T-cell (primary cell): ENCODE measurements at regions not wholly inside any gene's neighbourhood (a gene's known extent, or its start where the extent isn't known, plus 50 kb on each side); places are given as distances from the start of the nearest gene placed in this dataset.

Experiments
- ATAC-seq, 4 experiments: fragments of 200-7000 bp in 3 of 4; fragments of 150-1000 bp in 1 of 4; cut with Tn5 transposase; replicated peaks in 1 of 4; 1 replicate in 3 of 4; 2 replicates in 1 of 4; pipeline ENCODE4 v1.10.0; 2021; ENCODE audit warnings: moderate library complexity in 3 of 4, mild to moderate bottlenecking in 2 of 4, moderate number of reproducible peaks in 1 of 4
- CTCF ChIA-PET, 2 donors: fragments of 300-600 bp; sonication (Branson Sonifier 250); formaldehyde crosslinking; loops; one replicate each; lab custom pipeline; 2022; ENCODE audit warnings: antibody characterized with exemption in 2 of 2; lab: Charles Lee
- POLR2A ChIA-PET, 2 donors: fragments of 300-600 bp; sonication (Branson Sonifier 250); formaldehyde crosslinking; loops; one replicate each; lab custom pipeline; 2022; ENCODE audit warnings: antibody characterized with exemption in 2 of 2; lab: Charles Lee
- DNase-seq, 35 experiments: peaks; one replicate each; pipeline versions ENCODE4 v3.0.0 to v3.0.0-alpha.2; 2013 to 2023
- H3K27ac ChIP-seq: one replicate; pipeline ENCODE4 v1.5.1; 2013; ENCODE audit warnings: low read length
- H3K27me3 ChIP-seq, 2 experiments: replicated peaks in 1 of 2; 1 replicate in 1 of 2; 2 replicates in 1 of 2; pipeline versions ENCODE4 v1.6.1 to v1.7.0; 2013; ENCODE audit warnings: low read length in 1 of 2, mixed read lengths in 1 of 2; ENCODE audit not compliant: control insufficient read depth in 2 of 2, insufficient read depth in 2 of 2; ENCODE audit errors: extremely low read depth in 1 of 2
- H3K36me3 ChIP-seq, 2 donors: 1 replicate in 1 of 2; 2 replicates in 1 of 2; pipeline versions ENCODE4 v1.6.1 to v1.7.0; 2013; ENCODE audit warnings: low read length in 1 of 2; ENCODE audit not compliant: control insufficient read depth in 2 of 2, insufficient read depth in 1 of 2; ENCODE audit errors: extremely low read depth in 1 of 2
- H3K4me1 ChIP-seq, 2 experiments: 1 replicate in 1 of 2; 2 replicates in 1 of 2; pipeline versions ENCODE4 v1.6.1 to v1.7.0; 2013; ENCODE audit warnings: low read length in 2 of 2, mixed read lengths in 1 of 2; ENCODE audit not compliant: insufficient read depth in 2 of 2, control insufficient read depth in 1 of 2; ENCODE audit errors: extremely low read depth in 1 of 2
- H3K4me3 ChIP-seq, 2 donors: 1 replicate in 1 of 2; 2 replicates in 1 of 2; pipeline versions ENCODE4 v1.5.1 to v1.7.0; 2013; ENCODE audit warnings: mild to moderate bottlenecking in 2 of 2, low read length in 1 of 2, moderate library complexity in 1 of 2; ENCODE audit not compliant: control insufficient read depth in 1 of 2; ENCODE audit errors: extremely low read depth in 1 of 2
- H3K9me3 ChIP-seq: 2 replicates; pipeline ENCODE4 v1.7.0; 2013
- H3K27ac Mint-ChIP-seq, 2 donors: one replicate each; pipeline ENCODE4 v1.8.0; 2020 to 2021; ENCODE audit warnings: mild to moderate bottlenecking in 2 of 2, mixed read lengths in 2 of 2
- H3K27me3 Mint-ChIP-seq, 2 donors: one replicate each; pipeline ENCODE4 v1.8.0; 2021 to 2022; ENCODE audit warnings: mixed read lengths in 2 of 2
- H3K36me3 Mint-ChIP-seq: one replicate; pipeline ENCODE4 v1.8.0; 2021; ENCODE audit warnings: mixed read lengths
- H3K4me1 Mint-ChIP-seq, 3 donors: one replicate each; pipeline ENCODE4 v1.8.0; 2020 to 2022; ENCODE audit warnings: mixed read lengths in 3 of 3, mild to moderate bottlenecking in 1 of 3
- H3K4me3 Mint-ChIP-seq, 3 donors: one replicate each; pipeline ENCODE4 v1.8.0; 2020 to 2022; ENCODE audit warnings: mild to moderate bottlenecking in 3 of 3, mixed read lengths in 3 of 3, moderate library complexity in 3 of 3
- H3K9me3 Mint-ChIP-seq, 3 donors: one replicate each; pipeline ENCODE4 v1.8.0; 2020 to 2022; ENCODE audit warnings: mixed read lengths in 3 of 3
- WGBS: methylation state at CpG from one replicate; pipeline ENCODE4 v1.1.5; 2013; ENCODE audit warnings: missing lambda C conversion rate; ENCODE audit not compliant: insufficient coverage; 5-methylcytosine and 5-hydroxymethylcytosine counted together

DNA sequence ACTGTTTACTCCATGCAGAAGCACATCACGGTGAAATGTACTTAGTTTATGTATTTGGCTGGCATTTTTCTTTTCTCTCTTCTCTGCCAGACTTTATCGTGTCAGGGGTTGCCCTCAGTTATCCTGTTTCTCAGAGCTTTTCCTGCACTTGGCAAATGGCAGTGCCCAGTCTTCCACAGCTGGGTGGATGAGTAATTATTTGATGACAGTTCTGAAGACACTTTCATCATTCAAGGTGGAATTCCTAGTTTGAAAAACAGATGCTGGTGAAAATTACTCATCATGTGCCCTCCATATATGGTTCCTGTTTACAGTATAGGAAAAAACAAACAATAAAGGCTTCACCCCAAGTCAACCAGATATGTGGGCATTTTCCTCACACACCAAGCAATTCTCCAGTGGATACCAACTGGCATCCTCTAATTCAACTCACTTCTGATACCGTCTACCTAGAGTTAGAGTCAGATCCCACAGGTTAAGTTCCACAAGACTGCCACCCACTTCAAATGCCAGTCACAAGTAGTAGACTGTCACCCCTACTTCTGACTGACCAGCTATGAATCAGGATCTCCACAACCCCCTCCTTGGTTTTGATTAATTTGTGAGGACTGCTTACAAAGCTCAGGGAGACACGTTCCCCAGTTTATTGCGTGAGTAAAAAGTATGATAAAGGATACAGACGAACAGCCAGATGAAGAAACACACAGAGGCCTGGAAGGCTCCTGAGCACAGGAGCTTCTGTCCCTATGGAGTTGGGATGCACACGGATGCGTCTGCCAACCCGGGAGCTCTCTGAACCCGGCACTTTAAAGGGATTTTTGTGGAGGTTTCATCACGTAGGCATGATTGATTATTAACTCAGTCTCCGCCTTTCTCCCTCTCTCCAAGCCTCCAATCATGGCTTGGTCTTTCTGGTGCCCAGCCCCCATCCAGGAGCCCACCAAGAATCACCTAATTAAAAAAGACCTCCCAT lies 72.9 kb downstream of the CLDN34 start:
- ATAC-seq: no peak

DNA sequence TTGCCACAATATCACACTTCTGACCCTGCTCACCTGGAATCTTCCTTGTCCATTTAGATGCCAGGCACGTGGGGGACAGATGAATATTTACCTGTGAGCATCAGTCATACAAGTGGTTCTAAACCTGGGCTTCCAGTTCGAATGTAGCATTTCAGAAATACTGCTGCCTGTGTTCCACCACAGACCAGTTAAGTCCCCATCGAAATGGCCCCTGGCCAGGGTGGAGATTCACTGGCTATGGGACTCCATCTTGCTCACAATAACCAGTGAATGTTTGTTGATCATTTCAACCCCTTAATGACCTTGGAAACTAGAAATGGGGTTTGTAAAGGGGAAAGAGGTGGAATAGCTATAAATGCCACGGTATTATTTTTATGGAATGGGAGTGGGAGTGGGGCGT lies 73.8 kb downstream of the CLDN34 start:
- ChIA-PET POLR2A (no interaction called here), CTCF (interaction anchor here in 1 of 2 donors (0.6 kb wide), 1 partner anchor 140 kb away, joined by 3 read pairs; no protein-coding TSS in a partner anchor)
- Histone ChIP-seq H3K9me3 (no peaks in the 10 kb centered on the region), H3K27me3 (no peaks in the 10 kb centered on the region), H3K4me1 (no peaks in the 10 kb centered on the region), H3K36me3 (no peaks in the 10 kb centered on the region), H3K27ac (no peak overlapping the region), H3K4me3 (no peak overlapping the region)
- Mint-ChIP-seq H3K4me1 (peaks cover 0 to 7% (median 0%) of the 10 kb centered on the region in 3 donors), H3K27me3 (no peaks in the 10 kb centered on the region), H3K27ac (no peak overlapping the region), H3K36me3 (peaks cover 5% of the 10 kb centered on the region), H3K4me3 (no peak overlapping the region), H3K9me3 (no peaks in the 10 kb centered on the region)
- no peak for DNase-seq
- no peak for ATAC-seq
- WGBS: 100% methylated on average over 1 of the region's 5 CpGs

More for the DNA sequence above, 72.9 kb downstream of the CLDN34 start:
- DNase-seq: no peak
- H3K9me3 Mint-ChIP-seq: no peaks in the 10 kb centered on the region
- Histone ChIP-seq H3K27ac (no peak overlapping the region), H3K36me3 (no peaks in the 10 kb centered on the region), H3K9me3 (no peaks in the 10 kb centered on the region), H3K4me1 (no peaks in the 10 kb centered on the region), H3K4me3 (no peak overlapping the region), H3K27me3 (no peaks in the 10 kb centered on the region)
- no peak overlapping the region for H3K4me3 Mint-ChIP-seq
- H3K36me3 Mint-ChIP-seq: peaks cover 5% of the 10 kb centered on the region
- ChIA-PET CTCF (no interaction called here), POLR2A (no interaction called here)
- no peaks in the 10 kb centered on the region for H3K27me3 Mint-ChIP-seq
- H3K27ac Mint-ChIP-seq: no peak overlapping the region
- H3K4me1 Mint-ChIP-seq: peaks cover 0 to 7% (median 0%) of the 10 kb centered on the region in 3 donors
- no CpG with 5 or more reads among the region's 12 CpGs for WGBS

DNA sequence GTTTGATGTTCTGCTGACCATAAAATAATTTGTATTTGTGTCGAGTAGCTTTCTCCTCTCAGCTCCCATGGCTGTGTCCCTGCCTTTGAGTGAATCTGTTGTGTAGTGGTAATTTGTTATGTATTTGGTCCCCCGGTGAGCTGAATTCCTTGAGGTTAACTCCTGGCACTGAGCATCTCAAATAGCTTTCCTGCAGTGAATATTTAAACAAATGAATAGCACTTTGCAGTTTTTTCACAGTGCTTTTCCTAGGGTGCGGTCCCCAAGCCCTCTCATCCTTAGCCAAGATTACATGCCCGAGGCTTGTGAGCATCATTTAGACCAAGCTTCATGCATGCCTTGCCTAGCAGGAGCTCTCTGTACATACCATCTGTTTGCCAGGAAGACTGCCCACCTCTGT lies 74.2 kb downstream of the CLDN34 start:
- Histone ChIP-seq H3K4me3 (no peak overlapping the region), H3K27ac (no peak overlapping the region), H3K4me1 (no peaks in the 10 kb centered on the region), H3K27me3 (no peaks in the 10 kb centered on the region), H3K36me3 (no peaks in the 10 kb centered on the region), H3K9me3 (no peaks in the 10 kb centered on the region)
- Mint-ChIP-seq H3K4me3 (no peak overlapping the region), H3K9me3 (no peaks in the 10 kb centered on the region), H3K36me3 (peaks cover 4% of the 10 kb centered on the region), H3K27ac (no peak overlapping the region), H3K4me1 (peaks cover 0 to 5% (median 0%) of the 10 kb centered on the region in 3 donors), H3K27me3 (no peaks in the 10 kb centered on the region)
- ChIA-PET POLR2A (no interaction called here), CTCF (interaction anchor here (0.6 kb wide), 2 partner anchors 29 to 141 kb away, joined by 3 read pairs; no protein-coding TSS in a partner anchor)
- 100% methylated on average over 2 of the region's 4 CpGs for WGBS
- DNase-seq (no peak), ATAC-seq (no peak)

DNA sequence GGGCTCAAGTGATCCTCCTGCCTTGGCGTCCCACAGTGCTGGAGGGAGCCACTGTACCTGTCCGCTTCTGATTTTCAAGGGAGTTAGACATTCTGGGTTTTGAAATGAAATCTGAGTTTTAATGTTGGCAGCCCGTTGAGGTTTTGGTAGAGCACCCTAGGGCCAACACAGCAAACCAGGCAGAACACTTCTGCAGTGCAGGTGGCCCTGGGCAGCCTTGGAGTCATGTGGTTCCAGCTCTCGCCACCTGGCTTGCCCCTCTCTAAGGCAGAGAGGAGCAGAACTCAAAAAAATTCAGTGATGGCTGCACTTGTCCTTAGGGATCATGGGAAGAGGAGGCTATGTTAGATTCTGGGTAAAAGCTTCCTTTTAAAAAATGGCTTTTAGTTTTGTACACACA lies 74.9 kb downstream of the CLDN34 start:
- no peak overlapping the region for H3K27ac Mint-ChIP-seq
- DNase-seq (no peak), ATAC-seq (no peak)
- H3K4me1 Mint-ChIP-seq: peaks cover 0 to 5% (median 0%) of the 10 kb centered on the region in 3 donors
- no peaks in the 10 kb centered on the region for H3K36me3 ChIP-seq
- H3K4me1 ChIP-seq: no peaks in the 10 kb centered on the region
- H3K4me3 Mint-ChIP-seq: no peak overlapping the region
- H3K27me3 Mint-ChIP-seq: no peaks in the 10 kb centered on the region
- POLR2A ChIA-PET: no interaction called here
- H3K4me3 ChIP-seq: no peak overlapping the region
- H3K27me3 ChIP-seq: no peaks in the 10 kb centered on the region
- no CpG with 5 or more reads among the region's 4 CpGs for WGBS
- no peak overlapping the region for H3K27ac ChIP-seq
- H3K9me3 ChIP-seq: no peaks in the 10 kb centered on the region
- CTCF ChIA-PET: interaction anchor here in 1 of 2 donors (0.6 kb wide), 1 partner anchor 30 kb away, joined by 3 read pairs; no protein-coding TSS in a partner anchor
- H3K36me3 Mint-ChIP-seq: peaks cover 2% of the 10 kb centered on the region
- H3K9me3 Mint-ChIP-seq: no peaks in the 10 kb centered on the region

DNA sequence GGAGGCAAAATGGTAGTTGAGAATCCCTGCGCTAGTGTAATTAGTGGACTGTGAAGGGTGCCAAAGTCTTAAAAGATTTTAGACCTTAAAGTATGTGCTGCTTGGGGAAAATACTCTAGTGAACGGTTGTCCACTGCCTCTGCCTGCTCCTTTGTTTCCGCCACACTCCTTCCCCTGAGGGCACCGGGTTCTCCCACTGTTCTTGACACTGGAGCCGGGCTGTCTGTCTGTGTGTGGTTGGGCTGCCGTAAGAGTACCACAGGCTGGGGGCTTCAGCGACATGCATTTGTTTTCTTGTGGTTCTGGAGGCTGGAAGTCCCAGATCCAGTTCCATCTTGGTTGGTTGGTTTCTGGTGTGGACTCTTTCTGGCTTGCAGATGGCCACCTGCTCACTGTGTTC lies 76.2 kb downstream of the CLDN34 start:
- ChIA-PET CTCF (no interaction called here), POLR2A (no interaction called here)
- Mint-ChIP-seq H3K27ac (no peak overlapping the region), H3K36me3 (peaks cover 2% of the 10 kb centered on the region), H3K4me3 (no peak overlapping the region), H3K27me3 (no peaks in the 10 kb centered on the region), H3K4me1 (peaks cover 0 to 5% (median 0%) of the 10 kb centered on the region in 3 donors), H3K9me3 (no peaks in the 10 kb centered on the region)
- H3K4me1 ChIP-seq: no peaks in the 10 kb centered on the region
- DNase-seq (no peak), ATAC-seq (no peak)
- H3K4me3 ChIP-seq: no peak overlapping the region
- WGBS: no CpG with 5 or more reads among the region's 7 CpGs
- H3K27ac ChIP-seq: no peak overlapping the region
- H3K27me3 ChIP-seq: no peaks in the 10 kb centered on the region
- no peaks in the 10 kb centered on the region for H3K9me3 ChIP-seq
- H3K36me3 ChIP-seq: no peaks in the 10 kb centered on the region

DNA sequence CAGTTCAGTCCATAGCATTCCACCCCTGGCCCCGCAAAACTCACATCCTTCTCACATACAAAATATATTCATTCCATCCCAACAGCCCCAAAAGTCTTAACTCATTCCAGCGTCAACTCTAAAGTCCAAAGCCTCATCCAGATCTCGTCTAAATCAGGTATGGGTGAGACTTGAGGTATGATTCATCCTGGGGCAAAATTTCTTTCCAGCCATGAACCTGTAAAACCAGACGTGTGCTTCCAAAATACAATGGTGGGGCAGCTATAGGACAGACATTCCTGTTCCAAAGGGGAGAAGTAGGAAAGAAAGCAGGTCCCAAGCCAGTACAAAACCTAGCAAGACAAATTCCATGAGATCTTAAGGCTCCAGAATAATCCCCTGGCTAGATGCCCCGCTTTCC lies 76.9 kb downstream of the CLDN34 start:
- no peaks in the 10 kb centered on the region for H3K27me3 ChIP-seq
- Mint-ChIP-seq H3K27ac (no peak overlapping the region), H3K4me3 (no peak overlapping the region), H3K4me1 (peaks cover 0 to 5% (median 0%) of the 10 kb centered on the region in 3 donors), H3K9me3 (no peaks in the 10 kb centered on the region), H3K27me3 (no peaks in the 10 kb centered on the region), H3K36me3 (peaks cover 2% of the 10 kb centered on the region)
- no peaks in the 10 kb centered on the region for H3K4me1 ChIP-seq
- ATAC-seq (no peak), DNase-seq (no peak)
- no peak overlapping the region for H3K4me3 ChIP-seq
- ChIA-PET CTCF (no interaction called here), POLR2A (no interaction called here)
- 80% methylated on average over 1 of the region's 5 CpGs for WGBS
- H3K27ac ChIP-seq: no peak overlapping the region
- H3K9me3 ChIP-seq: no peaks in the 10 kb centered on the region
- no peaks in the 10 kb centered on the region for H3K36me3 ChIP-seq
